ENCODE measurements at regions not wholly inside any gene's neighbourhood (a gene's known extent, or its start where the extent isn't known, plus 50 kb on each side); places are given as distances from the start of the nearest gene placed in this dataset.

DNA sequence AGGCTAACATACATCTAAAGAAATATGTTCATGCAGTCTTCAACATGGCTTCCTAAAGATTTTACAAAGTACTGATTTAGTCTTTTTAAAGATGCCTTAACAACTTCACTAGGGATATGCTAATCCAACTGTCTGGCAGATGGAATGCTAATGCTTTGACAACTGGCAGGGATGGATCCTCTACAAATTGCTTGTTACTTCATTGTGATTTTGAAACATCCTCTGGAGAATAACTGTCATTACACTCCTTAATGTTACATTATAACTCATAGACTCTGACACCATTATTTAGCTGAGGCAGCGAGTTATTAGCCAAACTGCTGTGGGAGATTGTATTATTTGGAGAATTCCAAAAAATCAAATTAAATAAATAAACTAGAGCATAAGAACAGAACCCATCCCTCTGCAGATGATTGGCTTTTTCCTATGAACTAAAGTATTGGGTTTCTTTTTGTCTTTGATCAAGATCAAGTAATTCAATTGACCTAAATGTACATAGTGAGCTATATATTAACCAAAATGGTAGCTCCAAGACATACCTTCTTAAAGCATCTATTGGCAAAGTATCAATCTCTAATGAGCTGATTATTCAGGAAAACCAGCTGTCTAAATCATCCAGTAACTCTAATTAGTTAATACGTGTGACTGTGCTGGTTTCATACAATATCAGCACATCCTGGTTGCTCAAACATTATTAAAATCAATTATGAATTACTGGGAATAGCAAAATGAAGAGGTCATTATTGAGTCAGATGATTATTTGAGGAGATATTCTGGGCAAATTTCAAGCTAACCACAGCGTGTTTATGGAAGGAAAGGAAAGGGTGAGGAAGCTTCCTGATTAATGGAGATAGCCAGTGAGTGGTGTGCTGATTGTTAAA is 321.3 kb upstream of the TFPI start:
- no peaks in the 10 kb centered on the region for H3K79me2 ChIP-seq (ENCODE audit: low read length)
- no peaks in the 10 kb centered on the region; the same call in 1 of the 2 replicates for H3K27me3 ChIP-seq (ENCODE audit: low read length)
- TF ChIP-seq EZH2phosphoT487 (IDR thresholded peaks at IDR 0.05; ENCODE audit: borderline replicate concordance, low read length) = no peak
- ATAC-seq (no peak), DNase-seq (no peak)
- H3K9me3 ChIP-seq (ENCODE audit: low read length) = no peaks in the 10 kb centered on the region
- H2AFZ ChIP-seq (ENCODE audit: low read length) = no peak overlapping the region
- intact Hi-C loops (cut with micrococcal nuclease) = no loop called here
- H3K27ac ChIP-seq (ENCODE audit: low read length) = no peak overlapping the region
- no peak overlapping the region for H3K9ac ChIP-seq (ENCODE audit: low read length)
- no peaks in the 10 kb centered on the region for H4K20me1 ChIP-seq (ENCODE audit: low read length)
- H3F3A ChIP-seq (ENCODE audit: low read length, unreplicated experiment) = no peaks in the 10 kb centered on the region
- H3K4me1 ChIP-seq (ENCODE audit: insufficient read depth, low read length) = no peaks in the 10 kb centered on the region
- ChIA-PET POLR2A (ENCODE audit: unreplicated experiment) (interaction anchor here (0.7 kb wide), 1 partner anchor 1452 kb away, joined by 6 read pairs; no protein-coding TSS in a partner anchor), CTCF (no interaction called here)
- no peak overlapping the region for H3K4me2 ChIP-seq (ENCODE audit: low read length)
- no peak overlapping the region for H3K4me3 ChIP-seq (ENCODE audit: low read length)
- H3K36me3 ChIP-seq (ENCODE audit: low read depth, low read length) = no peaks in the 10 kb centered on the region
- BruUV-seq (replicated peaks) = no TSS peak
- no peaks in the 10 kb centered on the region for H3K9me2 ChIP-seq (replicated peaks; ENCODE audit: low read length)

DNA sequence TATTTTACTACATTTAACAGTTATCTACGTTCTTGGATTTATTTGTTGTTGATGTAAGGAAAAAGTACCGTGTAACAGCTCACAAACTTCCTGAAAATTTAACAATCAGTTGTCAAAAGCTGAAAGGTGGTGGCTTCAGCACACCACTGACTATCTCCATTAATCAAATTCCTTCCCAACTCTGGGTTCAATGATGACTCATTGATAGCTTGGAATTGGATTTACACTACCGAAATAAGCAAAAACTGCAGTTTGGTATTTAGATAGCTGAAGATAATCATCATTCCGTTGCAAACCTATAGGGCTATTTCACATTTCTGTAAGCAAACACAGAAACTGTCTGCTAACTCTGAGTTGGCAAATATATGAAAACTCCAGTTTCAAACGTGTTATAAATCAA is 322.3 kb upstream of the TFPI start:
- TF ChIP-seq EZH2phosphoT487 (IDR thresholded peaks at IDR 0.05; ENCODE audit: borderline replicate concordance, low read length) (no peak), EZH2 (IDR thresholded peaks at IDR 0.05; ENCODE audit: low read length, unreplicated experiment) (no peak), CTCF (conservative IDR thresholded peaks at IDR 0.05; ENCODE audit: low read depth, low read length) (no peak)
- Histone ChIP-seq H4K20me1 (ENCODE audit: low read length) (no peaks in the 10 kb centered on the region), H3K4me3 (ENCODE audit: low read length) (no peak overlapping the region), H3K4me2 (ENCODE audit: low read length) (no peak overlapping the region), H3F3A (ENCODE audit: low read length, unreplicated experiment) (no peaks in the 10 kb centered on the region), H3K9me3 (ENCODE audit: low read length) (no peaks in the 10 kb centered on the region), H3K9ac (ENCODE audit: low read length) (no peak overlapping the region), H3K79me2 (ENCODE audit: low read length) (no peaks in the 10 kb centered on the region), H3K27me3 (ENCODE audit: low read length) (no peaks in the 10 kb centered on the region; the same call in 1 of the 2 replicates), H3K36me3 (ENCODE audit: low read depth, low read length) (no peaks in the 10 kb centered on the region), H3K4me1 (ENCODE audit: insufficient read depth, low read length) (no peaks in the 10 kb centered on the region), H3K27ac (ENCODE audit: low read length) (no peak overlapping the region), H3K9me2 (replicated peaks; ENCODE audit: low read length) (no peaks in the 10 kb centered on the region), H2AFZ (ENCODE audit: low read length) (no peak overlapping the region)
- no TSS peak for BruUV-seq (replicated peaks)
- ChIA-PET POLR2A (ENCODE audit: unreplicated experiment) (interaction anchor here (0.6 kb wide), 1 partner anchor 97 kb away, joined by 3 read pairs; no protein-coding TSS in a partner anchor), CTCF (interaction anchor here (0.7 kb wide), 1 partner anchor 557 kb away, joined by 6 read pairs; no protein-coding TSS in a partner anchor)
- intact Hi-C loops (cut with micrococcal nuclease) = no loop called here
- ATAC-seq (no peak), DNase-seq (no peak)

GRCh38 chr2:187877391-187877790 is 323.2 kb upstream of the TFPI start:
- TF ChIP-seq CTCF (conservative IDR thresholded peaks at IDR 0.05; ENCODE audit: low read depth, low read length) (no peak), EZH2phosphoT487 (IDR thresholded peaks at IDR 0.05; ENCODE audit: borderline replicate concordance, low read length) (no peak), EZH2 (IDR thresholded peaks at IDR 0.05; ENCODE audit: low read length, unreplicated experiment) (no peak)
- Histone ChIP-seq H3K9me3 (ENCODE audit: low read length) (no peaks in the 10 kb centered on the region), H3K9ac (ENCODE audit: low read length) (no peak overlapping the region), H3K9me2 (replicated peaks; ENCODE audit: low read length) (no peaks in the 10 kb centered on the region), H3K4me2 (ENCODE audit: low read length) (no peak overlapping the region), H3K27ac (ENCODE audit: low read length) (no peak overlapping the region), H3K27me3 (ENCODE audit: low read length) (no peaks in the 10 kb centered on the region), H3K79me2 (ENCODE audit: low read length) (no peaks in the 10 kb centered on the region), H3K4me1 (ENCODE audit: insufficient read depth, low read length) (no peaks in the 10 kb centered on the region), H3K4me3 (ENCODE audit: low read length) (no peak overlapping the region), H3F3A (ENCODE audit: low read length, unreplicated experiment) (no peaks in the 10 kb centered on the region), H3K36me3 (ENCODE audit: low read depth, low read length) (no peaks in the 10 kb centered on the region), H2AFZ (ENCODE audit: low read length) (no peak overlapping the region), H4K20me1 (ENCODE audit: low read length) (no peaks in the 10 kb centered on the region)
- DNase-seq (no peak), ATAC-seq (no peak)
- no TSS peak for BruUV-seq (replicated peaks)
- intact Hi-C loops (cut with micrococcal nuclease) = no loop called here
- CTCF ChIA-PET = interaction anchor here (0.7 kb wide), 1 partner anchor 557 kb away, joined by 6 read pairs; no protein-coding TSS in a partner anchor
- POLR2A ChIA-PET (ENCODE audit: unreplicated experiment) = no interaction called here

Data from PC-3 (cell line).